HepG2 (cell line): ENCODE measurements at regions not wholly inside any gene's neighbourhood (a gene's known extent, or its start where the extent isn't known, plus 50 kb on each side); places are given as distances from the start of the nearest gene placed in this dataset.

Source experiments
- ATAC-seq: fragments of 200-7000 bp; cut with Tn5 transposase; 3 replicates; pipeline ENCODE4 v1.9.1; 2020; ENCODE audit warnings: mild to moderate bottlenecking, moderate library complexity
- BruUV-seq: library from RNA; stranded (reverse); fragments of 400-500 nt; replicated peaks from 2 replicates; lab custom pipeline; 2021; lab: Mats Ljungman, UMichigan
- CTCF ChIA-PET: fragments of 300-600 bp; formaldehyde crosslinking; extraction: SDS; loops from one replicate; lab custom pipeline; 2021; ENCODE audit warnings: low total read pairs, inconsistent platforms, low intra/inter-chr PET ratio; lab: Yijun Ruan, JAX
- POLR2A ChIA-PET: fragments of 350-600 bp; sonication (Branson Sonifier 250); formaldehyde crosslinking; loops from one replicate; lab custom pipeline; 2020; ENCODE audit warnings: antibody characterized with exemption, inconsistent platforms; lab: Yijun Ruan, JAX
- DNase-seq: peaks from one replicate; pipeline ENCODE4 v3.0.0-alpha.2; 2015; ENCODE audit warnings: low spot score
- FAIRE-seq: peaks from 3 replicates; lab custom pipeline; 2011; peaks lifted over from hg19 to GRCh38; lab: Jason Lieb, UNC
- H2AFZ ChIP-seq: one replicate; pipeline ENCODE4 v1.6.1; 2011; ENCODE audit warnings: low read length, inconsistent platforms
- H3K27ac ChIP-seq: fragments of 300-600 bp; 3 replicates; pipeline ENCODE4 v1.8.0; 2011; ENCODE audit warnings: mixed run types, mild to moderate bottlenecking, mixed read lengths, low read length, inconsistent platforms; ENCODE audit not compliant: insufficient read depth; ENCODE audit errors: extremely low read length
- H3K27me3 ChIP-seq, 2 experiments: fragments of 200-600 bp in 1 of 2; 2 replicates in 1 of 2; 3 replicates in 1 of 2; pipeline versions ENCODE4 v1.6.0 to v1.8.0; 2011; ENCODE audit warnings: low read length in 2 of 2, mild to moderate bottlenecking in 2 of 2, moderate library complexity in 2 of 2, inconsistent platforms in 1 of 2; ENCODE audit not compliant: insufficient read depth in 2 of 2, control insufficient read depth in 1 of 2
- H3K36me3 ChIP-seq, 2 experiments: fragments of 200-600 bp in 1 of 2; replicated peaks in 1 of 2; 2 replicates in 1 of 2; 3 replicates in 1 of 2; pipeline versions ENCODE4 v1.5.1 to v1.8.0; 2011; ENCODE audit warnings: low read length in 2 of 2, inconsistent platforms in 1 of 2; ENCODE audit not compliant: insufficient read depth in 2 of 2, control insufficient read depth in 1 of 2
- H3K4me1 ChIP-seq: 2 replicates; pipeline ENCODE4 v1.5.1; 2012; ENCODE audit warnings: low read length, inconsistent platforms; ENCODE audit not compliant: insufficient read depth
- H3K4me2 ChIP-seq: 2 replicates; pipeline ENCODE4 v1.6.0; 2011; ENCODE audit warnings: low read depth, low read length, inconsistent platforms
- H3K4me3 ChIP-seq, 3 experiments: fragments of 200-600 bp in 1 of 3; sonication (generic), shearing (Covaris generic) in 1 of 3; replicated peaks in 1 of 3; 2 replicates each; pipeline ENCODE4 v1.5.1; 2011 to 2016; ENCODE audit warnings: low read length in 3 of 3, inconsistent platforms in 2 of 3, low read depth in 2 of 3, mild to moderate bottlenecking in 2 of 3, control low read depth in 1 of 3, mixed read lengths in 1 of 3; ENCODE audit not compliant: insufficient read depth in 1 of 3
- H3K79me2 ChIP-seq: one replicate; pipeline ENCODE4 v1.6.1; 2011; ENCODE audit warnings: low read length, inconsistent platforms; ENCODE audit not compliant: insufficient read depth
- H3K9ac ChIP-seq: 2 replicates; pipeline ENCODE4 v1.6.0; 2011; ENCODE audit warnings: mild to moderate bottlenecking, low read depth, low read length, inconsistent platforms; ENCODE audit not compliant: insufficient read depth
- H3K9me3 ChIP-seq: 2 replicates; pipeline ENCODE4 v1.5.1; 2012; ENCODE audit warnings: mild to moderate bottlenecking, low read length
- H4K20me1 ChIP-seq: 2 replicates; pipeline ENCODE4 v1.6.0; 2011; ENCODE audit warnings: inconsistent platforms, mild to moderate bottlenecking, low read length, moderate library complexity; ENCODE audit not compliant: insufficient read depth
- BCL6 ChIP-seq: IDR thresholded peaks from 2 replicates; pipeline ENCODE4 v1.6.1; 2016; ENCODE audit warnings: missing genetic modification reagents, missing compliant biosample characterization
- BRD4 ChIP-seq: sonication (generic); formaldehyde crosslinking; IDR thresholded peaks from 2 replicates; pipeline ENCODE4 v1.4.0; 2020; ENCODE audit warnings: missing genetic modification reagents
- CEBPG ChIP-seq: IDR thresholded peaks from 2 replicates; pipeline ENCODE4 v1.6.1; 2016
- FOXC1 ChIP-seq: sonication (generic); formaldehyde crosslinking; IDR thresholded peaks from 2 replicates; pipeline ENCODE4 v1.8.0; 2022; ENCODE audit warnings: mild to moderate bottlenecking, missing genetic modification reagents, borderline replicate concordance
- KLF13 ChIP-seq: sonication (generic); formaldehyde crosslinking; IDR thresholded peaks from 2 replicates; pipeline ENCODE4 v1.4.0; 2020; ENCODE audit warnings: mild to moderate bottlenecking, missing genetic modification reagents
- MXI1 ChIP-seq: IDR thresholded peaks from 3 replicates; pipeline ENCODE4 v1.6.1; 2012; ENCODE audit warnings: low read depth, low read length, inconsistent platforms, borderline replicate concordance
- MYC ChIP-seq: sonication (generic); formaldehyde crosslinking; IDR thresholded peaks from 2 replicates; pipeline ENCODE4 v1.9.0; 2021; ENCODE audit warnings: missing genetic modification reagents, borderline replicate concordance
- ZBTB20 ChIP-seq: sonication (generic); formaldehyde crosslinking; IDR thresholded peaks from 2 replicates; pipeline ENCODE4 v1.8.1; 2023; ENCODE audit warnings: missing genetic modification reagents, low read depth, mild to moderate bottlenecking, borderline replicate concordance
- ZNF12 ChIP-seq: sonication (generic); formaldehyde crosslinking; IDR thresholded peaks from 2 replicates; pipeline ENCODE4 v1.5.0; 2020; ENCODE audit warnings: missing genetic modification reagents
- ZNF251 ChIP-seq: sonication (generic); formaldehyde crosslinking; IDR thresholded peaks from 2 replicates; pipeline ENCODE4 v1.9.0; 2021; ENCODE audit warnings: mild to moderate bottlenecking, missing genetic modification reagents
- ZNF274 ChIP-seq: sonication (generic); formaldehyde crosslinking; IDR thresholded peaks from 2 replicates; pipeline ENCODE4 v1.5.1; 2020; ENCODE audit warnings: mild to moderate bottlenecking, missing genetic modification reagents
- ZNF329 ChIP-seq: sonication (generic); formaldehyde crosslinking; IDR thresholded peaks from 2 replicates; pipeline ENCODE4 v1.9.0; 2021; ENCODE audit warnings: low read depth, mild to moderate bottlenecking, missing genetic modification reagents
- ZNF800 ChIP-seq: sonication (generic); formaldehyde crosslinking; IDR thresholded peaks from 2 replicates; pipeline ENCODE4 v1.4.0; 2020; ENCODE audit warnings: missing genetic modification reagents
- ZNF83 ChIP-seq: sonication (generic); formaldehyde crosslinking; IDR thresholded peaks from 2 replicates; pipeline ENCODE4 v1.4.0; 2020; ENCODE audit warnings: missing genetic modification reagents, mild to moderate bottlenecking, borderline replicate concordance
- in situ Hi-C: cut with HindIII; loops from 2 replicates; pipeline ENCODE4 v1.10.0; 2017; ENCODE audit warnings: low pct_unique_long_range_greater_than_20kb; ENCODE audit not compliant: extremely low pct_ligation_motif_present
- intact Hi-C: fragments of 100-400 bp; cut with micrococcal nuclease; formaldehyde crosslinking; loops from one replicate; pipeline ENCODE4 v1.10.0; 2022; ENCODE audit not compliant: unreplicated experiment
- TF ChIP-seq, protein P1 (sequence below): sonication (generic); formaldehyde crosslinking; IDR thresholded peaks from 2 replicates; pipeline ENCODE4 v1.4.0; 2020; ENCODE audit warnings: missing genetic modification reagents, low read depth, mild to moderate bottlenecking, borderline replicate concordance
- TF ChIP-seq, protein P2 (sequence below): sonication (generic); formaldehyde crosslinking; IDR thresholded peaks from 2 replicates; pipeline ENCODE4 v1.5.1; 2020; ENCODE audit warnings: missing genetic modification reagents, mild to moderate bottlenecking, borderline replicate concordance

GRCh38 chr13:24022568-24022967, 125.3 kb upstream of the C1QTNF9B start:
- Histone ChIP-seq H3K79me2 (no peaks in the 10 kb centered on the region), H3K27me3 (peaks cover 0 to 4% of the 10 kb centered on the region in 2 experiments; a peak in 1 of 5 replicates), H3K4me3 (no peak overlapping the region), H3K27ac (no peak overlapping the region), H3K36me3 (no peaks in the 10 kb centered on the region), H3K9me3 (no peaks in the 10 kb centered on the region), H2AFZ (no peak overlapping the region), H3K9ac (no peak overlapping the region), H3K4me2 (no peak overlapping the region), H3K4me1 (no peaks in the 10 kb centered on the region), H4K20me1 (no peaks in the 10 kb centered on the region)
- in situ Hi-C loops: no loop called here
- POLR2A ChIA-PET: no interaction called here
- no peak for DNase-seq
- BruUV-seq: no TSS peak
- intact Hi-C loops: loop anchor here (5.0 kb wide), 1 partner anchor 140 kb away; the partner anchor contains the start of gene SPATA13
- FAIRE-seq: no peak
- ATAC-seq: no peak
- CTCF ChIA-PET: no interaction called here
- TF ChIP-seq, protein P1, sequence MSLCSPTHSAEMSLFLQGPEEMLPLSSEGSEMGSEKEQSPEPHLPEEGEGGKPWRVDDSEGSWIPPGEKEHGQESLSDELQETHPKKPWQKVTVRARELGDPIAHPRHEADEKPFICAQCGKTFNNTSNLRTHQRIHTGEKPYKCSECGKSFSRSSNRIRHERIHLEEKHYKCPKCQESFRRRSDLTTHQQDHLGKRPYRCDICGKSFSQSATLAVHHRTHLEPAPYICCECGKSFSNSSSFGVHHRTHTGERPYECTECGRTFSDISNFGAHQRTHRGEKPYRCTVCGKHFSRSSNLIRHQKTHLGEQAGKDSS (CRISPR knock-in tag): no peak
- TF ChIP-seq ZNF329: no peak
- TF ChIP-seq MXI1: no peak
- no peak for TF ChIP-seq ZNF251 (CRISPR knock-in tag)
- TF ChIP-seq ZBTB20 (CRISPR knock-in tag): no peak
- TF ChIP-seq CEBPG (CRISPR knock-in tag): no peak
- TF ChIP-seq ZNF274: no peak
- TF ChIP-seq FOXC1: no peak
- no peak for TF ChIP-seq ZNF83 (CRISPR knock-in tag)
- TF ChIP-seq BCL6: no peak
- TF ChIP-seq ZNF800 (CRISPR knock-in tag): no peak
- TF ChIP-seq KLF13 (CRISPR knock-in tag): no peak
- TF ChIP-seq, protein P2, sequence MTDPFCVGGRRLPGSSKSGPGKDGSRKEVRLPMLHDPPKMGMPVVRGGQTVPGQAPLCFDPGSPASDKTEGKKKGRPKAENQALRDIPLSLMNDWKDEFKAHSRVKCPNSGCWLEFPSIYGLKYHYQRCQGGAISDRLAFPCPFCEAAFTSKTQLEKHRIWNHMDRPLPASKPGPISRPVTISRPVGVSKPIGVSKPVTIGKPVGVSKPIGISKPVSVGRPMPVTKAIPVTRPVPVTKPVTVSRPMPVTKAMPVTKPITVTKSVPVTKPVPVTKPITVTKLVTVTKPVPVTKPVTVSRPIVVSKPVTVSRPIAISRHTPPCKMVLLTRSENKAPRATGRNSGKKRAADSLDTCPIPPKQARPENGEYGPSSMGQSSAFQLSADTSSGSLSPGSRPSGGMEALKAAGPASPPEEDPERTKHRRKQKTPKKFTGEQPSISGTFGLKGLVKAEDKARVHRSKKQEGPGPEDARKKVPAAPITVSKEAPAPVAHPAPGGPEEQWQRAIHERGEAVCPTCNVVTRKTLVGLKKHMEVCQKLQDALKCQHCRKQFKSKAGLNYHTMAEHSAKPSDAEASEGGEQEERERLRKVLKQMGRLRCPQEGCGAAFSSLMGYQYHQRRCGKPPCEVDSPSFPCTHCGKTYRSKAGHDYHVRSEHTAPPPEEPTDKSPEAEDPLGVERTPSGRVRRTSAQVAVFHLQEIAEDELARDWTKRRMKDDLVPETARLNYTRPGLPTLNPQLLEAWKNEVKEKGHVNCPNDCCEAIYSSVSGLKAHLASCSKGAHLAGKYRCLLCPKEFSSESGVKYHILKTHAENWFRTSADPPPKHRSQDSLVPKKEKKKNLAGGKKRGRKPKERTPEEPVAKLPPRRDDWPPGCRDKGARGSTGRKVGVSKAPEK (CRISPR knock-in tag): no peak
- TF ChIP-seq MYC (CRISPR knock-in tag): no peak
- no peak for TF ChIP-seq BRD4 (CRISPR knock-in tag)
- TF ChIP-seq ZNF12 (CRISPR knock-in tag): no peak
